ENCODE measurements at regions not wholly inside any gene's neighbourhood (a gene's known extent, or its start where the extent isn't known, plus 50 kb on each side); places are given as distances from the start of the nearest gene placed in this dataset.
A peak's percentile ranks its signal among the peaks of the same experiment; 100 is the strongest.

- TF ChIP-seq REST (IDR thresholded peaks at IDR 0.05; ENCODE audit: low read depth), result no peak
- TF ChIP-seq SIN3A (IDR thresholded peaks at IDR 0.05; ENCODE audit: low read depth), result no peak
Observed at GRCh38 chr5:82910491-82910890, 166.7 kb downstream of the TMEM167A start (continued).

GRCh38 chr5:82909771-82910170 lies 167.4 kb downstream of the TMEM167A start:
- no peaks in the 10 kb centered on the region for H3K27me3 ChIP-seq (ENCODE audit: insufficient read depth, low read length)
- peaks cover 0 to 15% of the 10 kb centered on the region in 2 experiments; a peak in 2 of 4 replicates for H3K36me3 ChIP-seq (ENCODE audit: control insufficient read depth in 1 of 2, insufficient read depth in 2 of 2, low read length in 2 of 2)
- intact Hi-C loops (cut with micrococcal nuclease), result loop anchor here (10.0 kb wide), 3 partner anchors 265 to 655 kb away; no protein-coding TSS in a partner anchor
- ChIA-PET RAD21 (ENCODE audit: low non-redundant PET in 1 of 2, low total read pairs in 2 of 2, uncharacterized antibody in 2 of 2, unreplicated experiment in 2 of 2) (no interaction called here), CTCF (no interaction called here), POLR2A (no interaction called here)
- H3K9ac ChIP-seq (ENCODE audit: low read length), result no peak overlapping the region
- no TSS peak for BruUV-seq (replicated peaks)
- H3K4me3 ChIP-seq (replicated peaks in 1 of 2; ENCODE audit: low read depth in 1 of 2, low read length in 2 of 2), result no peak overlapping the region
- H3K27ac ChIP-seq (ENCODE audit: low read depth, low read length), result no peak overlapping the region
- H4K20me1 ChIP-seq (ENCODE audit: insufficient read depth), result no peaks in the 10 kb centered on the region
- no peaks in the 10 kb centered on the region for H3K4me1 ChIP-seq (ENCODE audit: control insufficient read depth in 1 of 2, insufficient read depth in 2 of 2, low read length in 2 of 2)
- H3K9me2 ChIP-seq (ENCODE audit: insufficient read depth), result no peaks in the 10 kb centered on the region
- ATAC-seq (peak; percentile 16; the same call in 1 of the 2 replicates), DNase-seq (ENCODE audit: low read depth, low spot score) (no peak)
- TF ChIP-seq EZH2 (IDR thresholded peaks at IDR 0.05) (no peak), MAX (IDR thresholded peaks at IDR 0.05) (no peak)
- H3K9me3 ChIP-seq (ENCODE audit: control insufficient read depth in 1 of 2, insufficient read depth in 1 of 2, low read depth in 1 of 2, low read length in 2 of 2), result no peaks in the 10 kb centered on the region
- no peak overlapping the region for H3K4me2 ChIP-seq (ENCODE audit: low read length)
- no peak overlapping the region for H2AFZ ChIP-seq (ENCODE audit: low read depth, low read length, poor library complexity, severe bottlenecking)
- H3K79me2 ChIP-seq (ENCODE audit: insufficient read depth, low read length), result no peaks in the 10 kb centered on the region
